ENCODE measurements at regions not wholly inside any gene's neighbourhood (a gene's known extent, or its start where the extent isn't known, plus 50 kb on each side); places are given as distances from the start of the nearest gene placed in this dataset.
A peak's percentile ranks its signal among the peaks of the same experiment; 100 is the strongest.

DNA sequence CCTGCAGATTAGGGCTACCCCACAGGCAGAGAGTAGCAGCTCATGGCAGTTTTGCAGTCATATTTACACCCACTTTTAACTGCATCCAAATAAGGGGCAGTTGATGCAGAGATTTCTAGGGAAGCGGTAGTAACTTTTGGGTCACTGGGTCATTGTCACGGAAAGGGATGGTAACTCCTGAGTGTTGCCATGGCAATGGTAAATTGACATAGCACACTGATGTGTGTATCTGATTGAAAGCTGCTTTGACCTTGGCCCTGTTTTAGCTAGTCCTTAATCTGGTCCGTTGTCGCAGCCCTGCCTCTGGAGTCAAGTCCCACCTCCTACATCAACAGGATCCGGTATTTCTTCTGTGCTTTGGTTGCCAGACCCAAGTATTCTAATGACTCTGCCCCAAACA, 199.1 kb upstream of the TCF21 start:
- DNase-seq (ENCODE audit: low read depth) = no peak

DNA sequence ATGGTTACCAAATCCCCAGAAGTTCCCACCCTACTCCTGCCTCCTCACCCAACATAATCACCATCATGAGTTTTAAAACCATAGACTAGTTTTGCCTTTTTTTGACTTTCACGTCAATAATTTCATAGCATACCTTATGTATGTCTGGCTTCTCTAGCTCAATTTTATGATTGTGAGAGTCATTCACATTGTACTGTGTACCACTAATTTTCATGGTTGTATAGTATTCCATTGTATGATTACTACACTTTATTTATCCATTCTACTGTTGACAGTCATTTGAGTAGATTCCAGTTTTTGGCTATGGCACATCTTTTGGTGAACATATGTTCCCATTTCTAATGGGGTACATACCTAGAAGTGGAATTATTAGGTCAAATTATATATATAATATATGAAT, 195.3 kb upstream of the TCF21 start:
- DNase-seq (ENCODE audit: low read depth) = no peak

DNA sequence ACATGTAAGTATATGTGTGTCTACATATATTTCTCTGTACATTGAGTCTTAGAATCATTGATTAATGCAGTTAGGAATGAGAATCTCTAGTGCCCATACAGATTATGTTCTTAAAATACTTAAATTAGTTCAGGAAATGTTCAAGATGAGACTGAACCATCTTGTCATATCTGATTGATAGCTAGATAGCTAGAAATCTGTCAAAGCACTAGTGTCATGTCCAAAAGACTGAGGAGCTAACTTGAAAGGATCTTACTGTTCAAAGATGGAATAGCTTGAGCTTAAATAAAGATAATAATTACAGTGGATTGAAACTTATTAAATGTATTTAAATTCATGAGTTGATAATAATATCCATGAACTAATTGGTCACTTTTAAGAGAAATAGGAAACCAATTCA, 191.7 kb upstream of the TCF21 start:
- DNase-seq (ENCODE audit: low read depth) = no peak

DNA sequence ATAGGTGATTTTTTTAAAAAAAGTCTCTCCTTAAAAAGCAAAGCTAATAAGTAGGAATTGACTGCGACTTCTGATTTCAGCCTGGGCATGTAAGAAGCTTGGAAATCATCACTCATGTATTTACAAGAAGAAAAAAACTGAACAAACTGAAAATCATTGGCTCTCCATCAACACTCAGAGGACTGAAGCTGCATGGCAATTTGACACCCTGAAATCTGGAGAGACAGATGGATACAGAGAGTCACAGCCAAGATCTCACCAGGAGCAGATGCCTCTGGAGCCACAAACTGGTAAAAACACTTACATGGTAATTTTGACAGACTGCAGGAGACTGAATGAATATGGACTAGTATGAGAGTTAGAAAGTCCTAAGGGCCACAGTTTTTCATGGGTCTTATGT, 191.2 kb upstream of the TCF21 start:
- peak; percentile 93 for DNase-seq (ENCODE audit: low read depth)

DNA sequence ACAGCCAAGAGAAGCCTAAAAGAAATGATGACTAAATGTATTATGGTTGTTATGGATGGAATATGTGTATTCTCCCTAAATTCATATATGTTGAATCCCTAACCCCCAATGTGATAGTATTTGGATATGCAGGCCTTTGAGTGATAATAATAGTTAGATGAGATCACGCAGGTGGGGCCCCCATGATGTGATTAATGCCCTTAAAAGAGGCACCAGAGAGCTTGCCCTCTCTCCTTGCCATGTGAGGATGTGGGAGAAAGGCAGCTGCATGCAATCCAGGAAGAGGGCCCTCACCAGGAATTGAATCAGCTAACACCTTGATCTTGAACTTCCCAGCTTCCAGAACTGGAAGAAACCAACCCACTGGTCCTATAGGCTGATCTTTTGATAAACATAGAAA, 190.6 kb upstream of the TCF21 start:
- peak; percentile 64 for DNase-seq (ENCODE audit: low read depth)

DNA sequence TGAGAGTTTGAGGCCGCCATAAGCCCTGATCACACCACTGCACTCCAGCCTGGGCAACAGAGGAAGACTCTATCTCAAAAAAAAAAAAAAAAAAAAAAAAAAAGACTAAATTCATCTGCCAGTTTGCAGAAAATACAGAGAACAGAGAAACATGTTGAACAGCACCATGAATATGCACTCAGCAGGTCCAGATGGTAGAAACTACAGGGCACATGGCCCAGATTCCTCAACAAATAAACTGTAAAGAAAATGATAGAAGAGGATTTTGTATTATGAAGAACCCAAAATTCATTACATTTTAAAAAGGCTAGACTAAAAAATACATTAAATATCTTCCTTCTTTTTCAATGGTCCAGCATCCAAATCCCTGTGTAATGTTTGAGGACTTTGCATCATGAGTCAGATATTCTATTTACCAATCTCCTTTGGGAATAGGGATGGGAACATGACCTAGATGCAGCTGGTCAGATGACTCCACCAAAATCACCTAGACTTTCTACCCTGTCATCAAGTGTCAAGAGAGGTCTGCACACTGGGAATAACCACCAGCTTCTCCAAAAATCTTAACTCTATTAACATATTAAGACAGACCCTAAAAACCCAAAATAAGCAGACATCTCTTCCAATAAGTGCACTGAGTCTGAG, 189.1 kb upstream of the TCF21 start:
- peak; percentile 52 for DNase-seq (ENCODE audit: low read depth)

DNA sequence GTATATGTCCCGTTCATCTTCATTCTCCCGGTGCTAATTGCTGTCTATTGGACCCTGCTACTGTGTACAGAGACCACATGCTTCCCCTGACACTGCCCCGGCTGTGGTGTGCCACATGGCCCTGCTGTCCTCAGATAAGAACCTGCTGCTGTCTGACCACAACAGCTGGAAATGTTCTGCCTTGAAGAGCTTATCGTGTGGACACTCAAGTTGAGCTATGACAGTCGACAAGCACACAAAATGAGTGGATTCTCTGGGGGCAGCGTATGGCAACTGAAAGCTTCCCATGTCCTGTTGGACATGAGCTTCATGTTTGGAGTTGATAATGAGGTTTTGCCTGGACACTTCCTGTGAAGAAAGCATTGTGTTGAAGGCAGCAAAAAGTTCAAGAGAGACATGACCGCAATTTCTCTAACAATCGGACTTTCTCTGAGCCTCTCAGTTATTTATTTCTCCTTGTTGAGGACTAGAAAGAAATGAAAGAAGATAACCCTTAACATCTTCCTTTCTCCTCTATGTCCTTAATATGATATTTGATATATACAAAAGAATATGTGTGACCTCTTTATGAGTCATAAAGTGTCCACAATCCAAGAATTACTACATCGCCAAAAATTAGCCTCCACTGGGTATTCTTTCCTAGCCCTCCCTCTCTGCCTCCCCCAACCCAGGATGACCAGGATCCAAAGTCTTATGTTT, 187.1 kb upstream of the TCF21 start:
- peak; percentile 93 for DNase-seq (ENCODE audit: low read depth)

DNA sequence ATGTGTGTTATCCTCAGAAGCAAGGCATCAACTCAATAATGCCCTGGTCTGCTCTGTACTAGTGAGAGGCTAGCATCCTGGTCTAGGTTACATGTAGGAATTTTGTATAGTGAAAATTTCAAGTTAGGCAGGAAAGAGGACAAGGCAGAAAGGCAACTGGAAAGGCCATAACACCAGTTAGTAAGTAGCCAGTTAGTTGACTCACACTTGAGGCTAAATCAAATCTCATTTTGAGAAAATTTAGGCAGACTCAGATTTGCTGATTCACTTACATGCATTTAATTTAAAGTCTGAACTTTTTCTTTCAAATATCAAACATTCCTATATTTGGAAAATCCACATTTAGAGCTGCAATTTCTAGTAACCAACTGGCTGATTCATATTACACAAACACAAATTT, 184.5 kb upstream of the TCF21 start:
- no peak for DNase-seq (ENCODE audit: low read depth)

DNA sequence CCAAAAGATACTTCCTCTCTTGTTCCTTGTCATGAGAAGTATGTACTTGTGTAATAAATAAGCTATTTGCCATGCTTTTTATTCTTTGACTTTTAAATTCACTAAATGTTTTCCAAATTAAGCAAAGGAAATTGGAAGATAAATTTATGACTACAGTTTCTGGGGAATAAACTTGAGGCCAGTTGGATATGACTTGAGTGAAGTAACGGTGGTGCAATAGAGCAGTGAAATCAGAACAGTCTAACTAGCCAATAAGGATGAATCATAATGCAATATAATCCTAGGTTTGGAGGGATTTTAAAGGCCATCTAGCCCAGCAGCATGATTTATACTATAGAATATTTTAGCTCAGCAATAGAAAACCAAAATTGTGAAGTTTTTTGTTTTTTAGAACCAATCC, 183.8 kb upstream of the TCF21 start:
- DNase-seq (ENCODE audit: low read depth) = peak; percentile 44

DNA sequence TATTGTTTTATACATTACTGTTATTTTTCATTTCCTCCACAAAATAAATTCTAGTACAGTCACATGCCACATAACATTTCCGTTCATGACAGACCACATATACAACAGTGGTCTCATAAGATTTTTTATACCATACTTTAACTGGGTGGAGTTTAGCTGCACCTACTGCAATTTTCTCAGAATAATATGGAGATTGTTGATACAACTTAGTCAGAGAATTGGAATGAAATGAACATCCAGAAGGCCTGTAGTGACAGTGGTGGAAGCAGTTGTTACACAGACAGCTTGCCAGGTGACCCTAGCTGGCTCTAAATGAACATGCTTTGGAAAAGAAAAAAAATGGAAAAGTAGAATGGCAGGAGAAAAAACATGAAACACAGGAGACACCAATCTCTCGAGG, 183.2 kb upstream of the TCF21 start:
- no peak for DNase-seq (ENCODE audit: low read depth)

DNA sequence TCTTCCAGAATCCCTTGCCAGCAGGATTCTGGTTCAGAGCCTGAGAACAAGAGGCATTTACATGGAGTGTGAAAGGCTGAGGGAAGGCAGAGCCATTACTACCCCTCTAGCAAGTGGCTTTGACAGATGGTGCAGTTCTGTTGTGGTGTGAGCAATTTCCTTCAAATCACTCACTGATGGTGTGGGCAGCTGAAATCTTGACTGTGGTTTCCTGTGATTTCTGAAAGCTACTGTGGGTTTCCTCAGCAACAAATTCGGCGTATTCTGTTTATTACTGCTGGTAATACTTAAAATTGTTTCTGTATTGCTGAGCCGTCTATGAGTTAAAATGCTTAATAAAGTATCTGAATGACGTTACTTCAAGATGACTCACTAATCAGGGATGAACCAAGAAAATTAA, 181.5 kb upstream of the TCF21 start:
- DNase-seq (ENCODE audit: low read depth) = peak; percentile 94

DNA sequence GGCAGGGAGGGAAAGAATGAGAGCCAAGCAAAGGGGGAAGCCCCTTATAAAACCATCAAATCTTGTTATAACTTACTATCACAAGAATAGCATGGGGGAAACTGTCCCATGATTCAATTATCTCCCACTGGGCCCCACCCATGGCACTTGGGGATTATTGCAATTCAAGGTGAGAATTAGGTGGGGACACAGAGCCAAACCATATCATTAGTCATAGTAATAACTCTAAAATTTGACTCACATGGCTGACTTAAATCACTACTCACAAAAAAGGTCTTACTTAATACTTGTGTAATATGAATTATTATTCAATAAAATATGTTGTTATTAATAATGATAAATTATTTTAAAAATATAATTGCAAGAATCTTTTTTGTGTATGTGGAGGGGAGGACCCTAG, 178.1 kb upstream of the TCF21 start:
- DNase-seq (ENCODE audit: low read depth) = no peak

DNA sequence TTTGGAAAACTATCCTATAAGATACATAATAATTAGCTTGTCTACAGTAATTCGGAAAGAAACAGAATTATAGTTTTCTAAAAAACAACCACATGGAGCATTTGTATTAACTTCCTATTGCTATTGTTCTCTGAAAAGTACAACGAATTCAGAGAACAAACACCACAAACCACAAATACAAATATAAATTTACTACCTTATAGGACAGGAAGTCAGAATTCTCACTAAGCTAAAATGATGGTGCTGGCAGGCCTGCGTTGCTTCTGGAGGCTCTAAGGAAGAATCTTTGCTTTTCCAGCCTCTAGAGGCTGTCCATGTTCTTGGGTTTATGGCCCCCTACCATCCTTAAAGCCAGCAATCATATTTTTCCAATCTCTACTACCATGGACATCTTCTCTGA, 173.6 kb upstream of the TCF21 start:
- DNase-seq (ENCODE audit: low read depth) = no peak

DNA sequence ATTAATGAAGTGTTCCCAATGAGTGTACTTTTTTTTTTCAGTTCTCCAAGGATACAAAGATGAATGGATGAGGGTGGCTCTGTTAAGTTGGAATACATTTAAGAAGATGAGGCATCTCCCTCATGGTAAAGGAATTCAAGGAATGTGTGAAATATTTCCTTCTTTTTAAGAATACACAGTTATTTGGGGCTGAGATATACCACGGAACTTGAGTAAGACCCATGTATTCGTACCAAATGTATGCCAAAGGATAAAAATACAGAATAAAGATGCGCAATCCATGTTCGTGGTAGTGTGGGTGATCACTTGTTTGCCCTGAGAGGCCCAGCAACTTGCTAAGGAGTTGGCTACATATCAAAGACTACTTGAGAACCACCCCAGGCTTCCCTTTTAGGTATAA, 164.2 kb upstream of the TCF21 start:
- DNase-seq (ENCODE audit: low read depth) = no peak

DNA sequence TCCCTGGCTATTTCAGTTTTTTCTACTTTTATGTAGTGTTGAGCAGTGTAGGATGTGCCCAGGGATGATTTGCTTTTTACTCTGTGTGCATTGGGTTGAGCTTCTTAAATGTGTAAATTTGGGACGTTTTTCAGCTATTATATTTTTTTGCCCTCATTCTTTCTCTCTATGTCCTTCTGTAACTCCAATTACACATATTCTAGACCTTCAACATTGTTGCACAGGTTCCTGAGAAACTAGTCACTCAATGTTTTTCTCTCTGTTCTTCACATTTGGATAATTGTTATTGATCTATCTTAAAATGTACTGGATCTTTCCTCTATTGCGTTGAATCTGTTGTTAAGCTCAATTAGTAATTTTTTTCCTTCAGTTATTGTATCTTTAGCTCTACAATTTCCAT, 162.7 kb upstream of the TCF21 start:
- DNase-seq (ENCODE audit: low read depth) = no peak

DNA sequence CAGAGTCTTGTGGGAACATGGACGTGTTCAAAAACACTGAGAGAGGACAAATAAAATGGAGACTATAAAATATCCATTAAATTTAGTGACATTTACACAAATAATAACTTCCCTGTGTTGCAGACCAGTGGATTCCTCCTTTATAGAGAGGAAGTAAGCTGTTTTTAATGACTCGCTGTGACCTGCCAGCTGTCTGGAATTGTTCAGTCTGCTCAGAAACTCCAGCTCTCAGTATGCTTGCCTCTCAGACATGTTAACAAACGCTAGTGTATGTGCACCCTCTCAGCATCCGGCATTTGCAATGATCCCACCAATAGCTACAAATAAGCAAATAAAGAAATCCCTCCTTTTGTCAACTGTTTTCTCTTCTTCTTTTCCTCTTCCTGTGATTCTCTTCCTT, 158.0 kb upstream of the TCF21 start:
- peak; percentile 36 for DNase-seq (ENCODE audit: low read depth)

DNA sequence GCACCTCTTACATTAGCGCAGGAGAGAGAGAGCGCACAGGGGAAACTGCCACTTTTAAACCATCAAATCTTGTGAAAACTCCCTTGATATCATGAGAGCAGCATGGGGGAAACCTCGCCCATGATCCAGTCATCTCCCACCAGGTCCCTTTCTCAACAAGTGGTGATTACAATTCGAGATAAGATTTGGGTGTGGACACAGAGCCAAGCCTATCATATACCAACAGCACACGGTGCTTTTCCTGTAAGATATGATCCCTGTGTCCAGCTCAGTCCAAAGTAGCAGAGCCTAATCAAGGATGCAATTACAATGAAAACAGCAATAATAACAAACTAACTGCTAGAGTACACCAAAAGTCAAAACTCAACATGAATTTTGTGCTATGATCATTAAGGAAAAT, 148.7 kb upstream of the TCF21 start:
- no peak for DNase-seq (ENCODE audit: low read depth)

DNA sequence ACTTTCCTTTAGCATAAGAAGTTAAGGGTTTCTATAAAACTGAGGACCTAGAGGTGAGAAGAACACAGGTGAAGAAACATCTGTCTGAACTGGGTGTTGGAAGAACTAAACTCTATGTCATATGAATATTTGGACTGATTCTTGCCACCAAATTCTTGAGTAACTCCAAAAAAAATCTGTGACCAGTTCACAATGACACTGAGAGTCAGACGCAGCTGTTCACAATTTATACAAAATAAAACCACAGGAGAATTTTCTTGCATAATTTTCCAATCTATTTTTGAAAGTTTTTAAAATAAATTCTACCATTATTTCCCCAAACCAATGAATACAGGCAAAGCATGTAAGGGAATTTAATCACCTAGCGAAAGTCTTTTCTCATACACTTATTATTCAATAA, 148.1 kb upstream of the TCF21 start:
- peak; percentile 31 for DNase-seq (ENCODE audit: low read depth)

DNA sequence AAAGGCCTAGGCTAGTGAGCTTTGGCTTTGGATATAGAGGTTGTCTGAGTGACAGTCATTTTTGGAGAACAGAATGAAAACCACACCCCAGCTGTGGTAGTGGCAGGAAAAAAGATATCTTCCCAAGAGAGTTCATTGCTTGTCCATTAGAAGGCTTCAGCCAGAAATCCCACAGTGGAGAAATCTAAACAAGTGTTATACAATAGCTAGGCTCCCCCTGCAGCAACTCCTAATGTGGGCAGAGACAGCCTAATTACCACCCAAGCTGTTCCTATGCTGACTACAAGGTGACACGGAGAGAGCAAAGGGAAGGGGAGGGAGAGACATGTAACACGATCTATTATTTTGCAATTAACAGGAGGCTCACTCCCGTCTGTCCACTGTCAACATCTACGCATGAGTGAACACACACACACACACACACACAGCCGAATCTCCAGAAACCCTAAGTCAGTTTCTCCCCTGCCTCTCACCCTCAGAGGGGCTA, 147.5 kb upstream of the TCF21 start:
- DNase-seq (ENCODE audit: low read depth) = peak; percentile 85

DNA sequence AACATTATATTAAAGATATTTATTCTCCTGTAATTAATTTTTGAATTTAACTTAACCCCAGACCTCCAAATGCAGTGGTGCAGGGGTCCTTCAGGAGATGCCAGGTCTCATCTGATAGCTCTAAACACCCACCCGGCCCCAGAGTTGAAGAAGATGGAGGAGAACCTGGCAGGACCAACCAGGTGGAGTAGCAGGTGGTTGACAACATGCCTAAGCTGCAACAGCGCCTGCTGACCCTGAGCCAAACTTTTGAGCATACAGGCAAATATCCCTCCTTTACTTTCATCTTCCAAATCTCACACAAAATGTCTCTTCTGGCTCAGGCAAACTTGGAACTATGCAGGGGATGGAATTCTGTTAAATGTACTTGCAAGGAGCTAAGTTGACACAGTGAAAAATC, 145.3 kb upstream of the TCF21 start:
- DNase-seq (ENCODE audit: low read depth) = no peak

DNA sequence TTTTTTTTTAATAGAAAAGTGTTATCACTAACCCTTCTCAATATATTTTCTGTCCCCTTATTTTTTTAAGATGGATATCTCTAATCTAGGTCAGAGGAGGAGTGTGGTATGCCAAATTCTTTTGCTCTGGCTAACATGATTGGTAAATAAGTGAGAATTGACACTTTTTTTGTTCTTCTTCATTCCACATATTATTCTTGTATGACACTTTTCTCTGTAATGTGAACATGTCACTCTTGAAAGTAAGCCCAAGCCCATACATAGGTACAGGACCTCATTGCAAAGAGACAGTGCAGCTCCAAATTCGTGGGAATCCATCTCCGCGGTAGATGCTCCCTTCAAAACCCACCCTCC, 142.5 kb upstream of the TCF21 start:
- DNase-seq (ENCODE audit: low read depth) = no peak

DNA sequence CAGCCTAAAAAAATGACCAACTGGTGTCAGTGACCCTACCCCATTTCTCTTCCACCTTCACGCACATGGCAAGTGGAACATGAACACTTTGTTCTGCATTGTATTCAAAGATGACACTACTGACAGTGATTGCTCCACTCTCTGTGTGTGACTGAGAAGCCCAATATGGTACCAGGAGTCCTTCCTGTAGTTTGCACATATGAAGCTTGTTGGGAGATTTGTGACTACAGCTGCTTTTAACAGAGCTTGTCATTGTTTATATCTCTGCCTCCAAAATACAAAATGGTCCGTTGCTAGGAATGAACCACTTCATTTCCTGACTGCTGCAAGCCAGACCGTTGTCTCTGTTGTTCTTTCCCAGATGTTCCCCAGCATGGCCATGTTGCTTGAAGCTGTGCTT, 140.3 kb upstream of the TCF21 start:
- no peak for DNase-seq (ENCODE audit: low read depth)

DNA sequence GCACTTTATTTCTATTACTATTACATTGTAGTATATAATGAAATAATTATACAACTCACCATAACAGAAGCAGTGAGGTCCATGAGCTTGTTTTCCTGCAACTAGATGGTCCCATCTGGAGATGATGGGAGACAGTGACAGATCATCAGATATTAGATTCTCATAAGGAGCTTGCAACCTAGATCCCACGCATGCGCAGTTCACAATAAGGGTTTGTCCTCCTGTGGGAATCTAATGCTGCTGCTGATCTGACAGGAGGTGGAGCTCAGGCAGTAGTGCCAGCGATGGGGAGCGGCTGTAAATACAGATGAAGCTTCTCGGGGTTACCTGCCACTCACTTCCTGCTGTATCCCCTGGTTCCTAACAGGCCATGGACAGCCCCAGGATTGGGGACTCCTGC, 139.5 kb upstream of the TCF21 start:
- no peak for DNase-seq (ENCODE audit: low read depth)

Measured in myocyte (in vitro differentiated cells).